ENCODE measurements at regions not wholly inside any gene's neighbourhood (a gene's known extent, or its start where the extent isn't known, plus 50 kb on each side); places are given as distances from the start of the nearest gene placed in this dataset.

- TF ChIP-seq SIN3A (IDR thresholded peaks at IDR 0.05; ENCODE audit: low read depth) (no peak), RAD21 (IDR thresholded peaks at IDR 0.05; ENCODE audit: low read depth) (no peak), POLR2AphosphoS5 (IDR thresholded peaks at IDR 0.05; ENCODE audit: low read depth, low read length) (no peak)
Observed at GRCh38 chr1:42008264-42008663, 89.5 kb upstream of the HIVEP3 start.
